H9 (cell line): ENCODE measurements at regions not wholly inside any gene's neighbourhood (a gene's known extent, or its start where the extent isn't known, plus 50 kb on each side); places are given as distances from the start of the nearest gene placed in this dataset.

Source experiments
- DNase-seq: peaks from one replicate; pipeline ENCODE4 v3.0.0-alpha.2; 2017
- H2AFZ ChIP-seq: one replicate; pipeline ENCODE4 v1.6.1; 2013; ENCODE audit warnings: mild to moderate bottlenecking, low read length, control low read depth, moderate library complexity
- H2AK5ac ChIP-seq: 2 replicates; pipeline ENCODE4 v1.6.1; 2013; ENCODE audit warnings: low read length, control low read depth, mixed read lengths; ENCODE audit not compliant: insufficient read length
- H2BK120ac ChIP-seq: one replicate; pipeline ENCODE4 v1.6.1; 2013; ENCODE audit warnings: low read depth, mild to moderate bottlenecking, low read length, control low read depth, inconsistent platforms; ENCODE audit not compliant: poor library complexity, severe bottlenecking
- H2BK12ac ChIP-seq: 2 replicates; pipeline ENCODE4 v1.6.1; 2013; ENCODE audit warnings: low read length, control low read depth, mixed read lengths, low read depth; ENCODE audit not compliant: insufficient read length
- H2BK15ac ChIP-seq: 2 replicates; pipeline ENCODE4 v1.6.1; 2013; ENCODE audit warnings: low read depth, low read length, control low read depth
- H2BK20ac ChIP-seq: one replicate; pipeline ENCODE4 v1.6.1; 2013; ENCODE audit warnings: low read depth, mild to moderate bottlenecking, low read length, control low read depth, inconsistent platforms; ENCODE audit not compliant: poor library complexity, severe bottlenecking
- H2BK5ac ChIP-seq: 2 replicates; pipeline ENCODE4 v1.6.1; 2013; ENCODE audit warnings: low read length, control low read depth, mixed read lengths; ENCODE audit not compliant: insufficient read length
- H3K14ac ChIP-seq: 2 replicates; pipeline ENCODE4 v1.6.1; 2013; ENCODE audit warnings: low read length, control low read depth; ENCODE audit not compliant: insufficient read depth
- H3K18ac ChIP-seq: 2 replicates; pipeline ENCODE4 v1.6.1; 2013; ENCODE audit warnings: low read depth, mild to moderate bottlenecking, mixed read lengths, low read length, control low read depth; ENCODE audit not compliant: insufficient read length
- H3K23ac ChIP-seq: 2 replicates; pipeline ENCODE4 v1.6.1; 2013; ENCODE audit warnings: low read length, control low read depth, mixed read lengths, low read depth; ENCODE audit not compliant: insufficient read length
- H3K23me2 ChIP-seq: 2 replicates; pipeline ENCODE4 v1.6.1; 2013; ENCODE audit warnings: low read depth, mild to moderate bottlenecking, mixed read lengths, low read length, control low read depth; ENCODE audit not compliant: insufficient read length, poor library complexity, severe bottlenecking
- H3K27ac ChIP-seq: 2 replicates; pipeline ENCODE4 v1.5.1; 2013; ENCODE audit warnings: low read length, control low read depth, mixed read lengths, low read depth; ENCODE audit not compliant: insufficient read length
- H3K27me3 ChIP-seq: 2 replicates; pipeline ENCODE4 v1.6.1; 2013; ENCODE audit warnings: low read length, control low read depth, inconsistent platforms; ENCODE audit not compliant: insufficient read depth
- H3K4ac ChIP-seq: 2 replicates; pipeline ENCODE4 v1.6.1; 2013; ENCODE audit warnings: low read depth, mild to moderate bottlenecking, control low read depth, inconsistent platforms, low read length, moderate library complexity
- H3K4me1 ChIP-seq: 2 replicates; pipeline ENCODE4 v1.6.1; 2013; ENCODE audit warnings: low read length, control low read depth, inconsistent platforms; ENCODE audit not compliant: insufficient read depth
- H3K4me2 ChIP-seq: 2 replicates; pipeline ENCODE4 v1.6.1; 2013; ENCODE audit warnings: low read length, control low read depth, mixed read lengths; ENCODE audit not compliant: insufficient read length, insufficient read depth
- H3K56ac ChIP-seq: 2 replicates; pipeline ENCODE4 v1.6.1; 2013; ENCODE audit warnings: low read depth, mild to moderate bottlenecking, mixed read lengths, low read length, control low read depth; ENCODE audit not compliant: insufficient read length
- H3K79me1 ChIP-seq: 2 replicates; pipeline ENCODE4 v1.6.1; 2013; ENCODE audit warnings: low read depth, mild to moderate bottlenecking, moderate library complexity, low read length, control low read depth, inconsistent platforms; ENCODE audit not compliant: insufficient read depth, poor library complexity, severe bottlenecking
- H3K79me2 ChIP-seq: 2 replicates; pipeline ENCODE4 v1.6.1; 2013; ENCODE audit warnings: low read length, control low read depth, inconsistent platforms; ENCODE audit not compliant: insufficient read depth
- H3K9ac ChIP-seq: 2 replicates; pipeline ENCODE4 v1.6.1; 2013; ENCODE audit warnings: low read length, control low read depth, mixed read lengths; ENCODE audit not compliant: insufficient read length; ENCODE audit errors: extremely low read depth
- H3K9me3 ChIP-seq: one replicate; pipeline ENCODE4 v1.6.1; 2013; ENCODE audit warnings: low read depth, low read length, inconsistent platforms; ENCODE audit not compliant: control insufficient read depth
- H3T11ph ChIP-seq: one replicate; pipeline ENCODE4 v1.6.1; 2013; ENCODE audit warnings: mild to moderate bottlenecking, low read length, control low read depth, inconsistent platforms
- H4K20me1 ChIP-seq: one replicate; pipeline ENCODE4 v1.6.1; 2013; ENCODE audit not compliant: control insufficient read depth, insufficient read length, insufficient read depth
- H4K5ac ChIP-seq: 2 replicates; pipeline ENCODE4 v1.6.1; 2013; ENCODE audit warnings: low read depth, mild to moderate bottlenecking, mixed read lengths, low read length, control low read depth; ENCODE audit not compliant: insufficient read length
- H4K8ac ChIP-seq: replicated peaks from 2 replicates; pipeline ENCODE4 v1.6.1; 2013; ENCODE audit warnings: low read length, control low read depth, mixed read lengths, low read depth; ENCODE audit not compliant: insufficient read length
- H4K91ac ChIP-seq: 2 replicates; pipeline ENCODE4 v1.6.1; 2013; ENCODE audit warnings: low read depth, mild to moderate bottlenecking, moderate library complexity, mixed read lengths, low read length, control low read depth; ENCODE audit not compliant: insufficient read length
- H3K27ac Mint-ChIP-seq, 3 experiments: 2 replicates in 2 of 3; 3 replicates in 1 of 3; pipeline ENCODE4 v1.8.0; 2020 to 2021; ENCODE audit warnings: mixed read lengths in 3 of 3, mild to moderate bottlenecking in 1 of 3, moderate library complexity in 1 of 3
- H3K27me3 Mint-ChIP-seq: 2 replicates; pipeline ENCODE4 v1.8.0; 2021; ENCODE audit warnings: low read depth, mild to moderate bottlenecking, moderate library complexity, mixed read lengths
- H3K36me3 Mint-ChIP-seq, 3 experiments: 2 replicates in 2 of 3; 3 replicates in 1 of 3; pipeline ENCODE4 v1.8.0; 2020 to 2021; ENCODE audit warnings: low read depth in 3 of 3, mixed read lengths in 3 of 3; ENCODE audit not compliant: insufficient read depth in 1 of 3
- H3K4me1 Mint-ChIP-seq, 2 experiments: 2 replicates each; pipeline ENCODE4 v1.8.0; 2020; ENCODE audit warnings: mixed read lengths in 2 of 2
- H3K4me3 Mint-ChIP-seq, 2 experiments: 2 replicates in 1 of 2; 3 replicates in 1 of 2; pipeline ENCODE4 v1.8.0; 2020 to 2021; ENCODE audit warnings: mild to moderate bottlenecking in 2 of 2, mixed read lengths in 2 of 2, moderate library complexity in 1 of 2
- H3K9me3 Mint-ChIP-seq, 2 experiments: 2 replicates in 1 of 2; 3 replicates in 1 of 2; pipeline ENCODE4 v1.8.0; 2020; ENCODE audit warnings: mild to moderate bottlenecking in 2 of 2, mixed read lengths in 2 of 2, moderate library complexity in 1 of 2
- WGBS: extraction: QIAGEN DNeasy Blood & Tissue Kit; methylation state at CpG from one replicate; pipeline ENCODE4 v1.1.7; 2013; ENCODE audit warnings: missing lambda C conversion rate, low lambda C conversion rate, mixed read lengths; ENCODE audit not compliant: insufficient read length; ENCODE audit errors: extremely low coverage; 5-methylcytosine and 5-hydroxymethylcytosine counted together
- TF ChIP-seq, protein P1 (sequence below): fragments of 200-600 bp; sonication (generic); conservative IDR thresholded peaks from 3 replicates; pipeline ENCODE4 v1.8.0; 2021; ENCODE audit warnings: antibody characterized with exemption, mild to moderate bottlenecking

DNA sequence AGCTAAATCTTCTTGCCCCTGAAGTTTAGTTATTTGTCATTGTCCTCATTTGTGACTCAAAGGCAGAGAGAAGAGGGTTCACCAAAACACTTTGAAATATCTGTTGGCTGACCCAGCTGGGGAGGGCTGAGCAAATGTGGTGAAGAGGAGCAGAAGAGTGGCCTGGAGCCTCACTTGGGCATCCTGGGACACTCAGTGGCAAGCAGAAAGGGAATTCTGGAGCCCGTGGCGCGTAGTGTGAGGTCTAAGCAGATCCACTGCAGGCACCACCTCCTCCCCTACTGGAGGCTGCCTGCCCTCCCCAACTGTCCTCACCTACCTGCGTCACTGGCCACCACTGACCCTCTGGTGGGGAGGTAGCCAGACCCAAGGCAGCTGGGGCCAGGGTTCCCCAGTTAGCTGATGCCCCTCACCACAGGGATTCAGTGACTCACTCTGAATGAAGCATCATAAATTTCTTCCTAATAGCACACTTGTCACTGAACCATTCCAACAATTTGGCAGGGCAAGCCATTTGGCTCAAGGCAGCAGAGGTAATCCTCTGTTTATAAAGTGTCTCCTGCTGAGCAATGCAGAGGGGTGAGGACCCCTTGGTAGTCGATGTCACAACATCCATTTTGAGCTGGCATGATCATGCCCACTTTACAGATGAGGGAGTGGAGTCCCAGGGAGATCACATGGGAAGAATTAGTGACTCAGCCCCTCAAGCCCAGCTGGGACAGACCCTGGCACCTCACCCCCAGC, 80.3 kb downstream of the NENF start:
- Histone ChIP-seq H3K79me1 (no peaks in the 10 kb centered on the region), H2AK5ac (no peak overlapping the region), H2AFZ (no peak overlapping the region), H4K8ac (no peak overlapping the region), H3K4me1 (0 out of 2 replicates have a peak, but pooled peaks cover 3% of the 10 kb centered on the region), H2BK20ac (no peak overlapping the region), H4K91ac (no peak overlapping the region), H4K20me1 (no peaks in the 10 kb centered on the region), H2BK15ac (no peak overlapping the region), H3K56ac (no peak overlapping the region), H3K9ac (no peak overlapping the region), H3K4ac (no peak overlapping the region), H2BK12ac (no peak overlapping the region), H3K27me3 (no peaks in the 10 kb centered on the region; the same call in 1 of the 2 replicates), H3K27ac (no peak overlapping the region), H3K9me3 (no peaks in the 10 kb centered on the region), H3K14ac (no peak overlapping the region), H3K23ac (no peak overlapping the region), H3T11ph (no peak overlapping the region), H3K18ac (no peak overlapping the region), H4K5ac (no peak overlapping the region), H2BK120ac (no peak overlapping the region), H2BK5ac (no peak overlapping the region), H3K23me2 (no peaks in the 10 kb centered on the region), H3K79me2 (no peaks in the 10 kb centered on the region), H3K4me2 (no peak overlapping the region)
- Mint-ChIP-seq H3K9me3 (no peaks in the 10 kb centered on the region; a peak in 1 of 5 replicates), H3K36me3 (no peaks in the 10 kb centered on the region), H3K4me3 (no peak overlapping the region), H3K27ac (no peak overlapping the region; a peak in 1 of 7 replicates), H3K4me1 (peaks cover 16 to 24% of the 10 kb centered on the region in 2 experiments), H3K27me3 (peaks cover 22% of the 10 kb centered on the region)
- TF ChIP-seq, protein P1, sequence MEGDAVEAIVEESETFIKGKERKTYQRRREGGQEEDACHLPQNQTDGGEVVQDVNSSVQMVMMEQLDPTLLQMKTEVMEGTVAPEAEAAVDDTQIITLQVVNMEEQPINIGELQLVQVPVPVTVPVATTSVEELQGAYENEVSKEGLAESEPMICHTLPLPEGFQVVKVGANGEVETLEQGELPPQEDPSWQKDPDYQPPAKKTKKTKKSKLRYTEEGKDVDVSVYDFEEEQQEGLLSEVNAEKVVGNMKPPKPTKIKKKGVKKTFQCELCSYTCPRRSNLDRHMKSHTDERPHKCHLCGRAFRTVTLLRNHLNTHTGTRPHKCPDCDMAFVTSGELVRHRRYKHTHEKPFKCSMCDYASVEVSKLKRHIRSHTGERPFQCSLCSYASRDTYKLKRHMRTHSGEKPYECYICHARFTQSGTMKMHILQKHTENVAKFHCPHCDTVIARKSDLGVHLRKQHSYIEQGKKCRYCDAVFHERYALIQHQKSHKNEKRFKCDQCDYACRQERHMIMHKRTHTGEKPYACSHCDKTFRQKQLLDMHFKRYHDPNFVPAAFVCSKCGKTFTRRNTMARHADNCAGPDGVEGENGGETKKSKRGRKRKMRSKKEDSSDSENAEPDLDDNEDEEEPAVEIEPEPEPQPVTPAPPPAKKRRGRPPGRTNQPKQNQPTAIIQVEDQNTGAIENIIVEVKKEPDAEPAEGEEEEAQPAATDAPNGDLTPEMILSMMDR, result no peak
- no CpG with 5 or more reads among the region's 5 CpGs for WGBS
- no peak for DNase-seq
